ENCODE measurements at regions not wholly inside any gene's neighbourhood (a gene's known extent, or its start where the extent isn't known, plus 50 kb on each side); places are given as distances from the start of the nearest gene placed in this dataset.

DNA sequence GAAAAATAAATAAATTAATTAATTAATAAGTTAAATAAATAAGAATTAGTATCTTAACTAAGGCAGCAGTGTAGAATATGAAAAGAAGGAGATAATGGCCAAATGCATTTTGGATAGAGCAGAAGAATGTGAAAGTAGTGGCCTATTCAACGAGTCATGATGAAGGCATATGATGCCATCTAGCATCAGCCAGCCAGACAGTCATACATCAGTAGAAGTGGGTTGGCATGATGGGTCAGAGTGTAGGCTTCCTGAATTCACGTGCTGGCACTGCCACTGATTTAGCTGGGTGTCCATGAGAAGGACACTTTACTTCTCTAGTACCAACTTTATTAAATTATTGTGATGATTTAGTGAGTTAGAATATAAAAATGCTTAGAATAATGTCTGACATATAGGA, 256.1 kb upstream of the ARPP21 start:
- Histone ChIP-seq H3K36me3 (ENCODE audit: control insufficient read depth, insufficient read depth, low read length) (no peaks in the 10 kb centered on the region), H3K4me3 (ENCODE audit: low read depth in 2 of 2, low read length in 2 of 2) (no peak overlapping the region), H3K27ac (ENCODE audit: low read length) (no peak overlapping the region), H3K4me1 (ENCODE audit: control insufficient read depth, insufficient read depth, low read length) (no peaks in the 10 kb centered on the region), H3K27me3 (ENCODE audit: control insufficient read depth, insufficient read depth, low read length) (no peaks in the 10 kb centered on the region), H3K9me3 (ENCODE audit: control insufficient read depth, insufficient read depth, low read depth, low read length) (no peaks in the 10 kb centered on the region)
- no TSS peak for BruUV-seq (replicated peaks)
- ATAC-seq (no peak), DNase-seq (ENCODE audit: low read depth, low spot score) (no peak)
- POLR2A ChIA-PET, result no interaction called here
- TF ChIP-seq SIN3A (IDR thresholded peaks at IDR 0.05; ENCODE audit: borderline replicate concordance, insufficient read depth, low read depth, low read length), result no peak
- TF ChIP-seq POLR2AphosphoS5 (IDR thresholded peaks at IDR 0.05; ENCODE audit: low read depth, low read length), result no peak
- in situ Hi-C loops (cut with HindIII; ENCODE audit: low pct_unique_long_range_greater_than_20kb, low sequenced_read_pairs) (no loop called here), intact Hi-C loops (cut with micrococcal nuclease; ENCODE audit: unreplicated experiment) (no loop called here)
- CTCF ChIA-PET, result no interaction called here

DNA sequence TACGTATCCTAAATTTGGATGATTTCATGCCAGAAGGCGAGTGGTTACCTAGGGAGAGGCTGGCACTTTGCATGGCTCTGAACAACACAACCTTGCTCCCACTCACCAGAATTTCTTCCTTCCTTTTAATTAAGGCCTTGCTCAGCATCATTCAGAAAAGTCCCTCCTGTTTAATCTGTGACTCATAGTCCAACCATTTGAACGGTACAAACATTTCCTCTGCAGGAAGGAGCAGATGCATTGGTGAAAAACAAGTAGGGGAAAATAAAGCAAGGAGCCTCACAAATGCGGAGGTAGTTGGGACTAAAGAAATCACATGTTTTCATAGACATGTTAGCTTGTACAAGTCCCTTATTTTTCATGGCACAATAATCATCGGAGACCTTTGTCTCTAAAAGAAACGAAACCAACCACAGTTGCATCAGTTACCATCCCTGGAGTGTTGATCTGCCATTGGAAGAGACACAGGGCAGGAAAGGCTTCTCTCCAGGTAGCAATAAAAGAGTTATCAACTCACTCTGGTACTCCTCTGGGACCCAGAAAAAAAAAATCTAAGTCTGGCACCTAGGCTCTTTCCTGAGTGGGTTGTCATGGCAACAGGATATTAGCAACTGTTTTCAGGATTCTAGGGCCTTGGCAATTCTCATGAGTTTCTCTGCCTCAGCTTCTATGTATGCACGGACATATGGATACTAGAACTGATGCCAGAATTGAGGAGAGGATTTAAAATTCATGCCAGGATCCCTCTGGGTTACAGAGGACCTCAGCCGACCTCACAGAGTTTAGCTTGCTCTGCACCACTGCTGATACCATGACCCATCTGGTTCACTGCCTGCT, 255.4 kb upstream of the ARPP21 start:
- ATAC-seq, result peak; percentile 60; the same call in 1 of the 2 replicates
- H3K4me3 ChIP-seq (ENCODE audit: low read depth in 2 of 2, low read length in 2 of 2), result no peak overlapping the region
- no peaks in the 10 kb centered on the region for H3K9me3 ChIP-seq (ENCODE audit: control insufficient read depth, insufficient read depth, low read depth, low read length)
- H3K27me3 ChIP-seq (ENCODE audit: control insufficient read depth, insufficient read depth, low read length), result no peaks in the 10 kb centered on the region
- no peaks in the 10 kb centered on the region for H3K36me3 ChIP-seq (ENCODE audit: control insufficient read depth, insufficient read depth, low read length)
- BruUV-seq (replicated peaks), result no TSS peak
- intact Hi-C loops (cut with micrococcal nuclease; ENCODE audit: unreplicated experiment) (no loop called here), in situ Hi-C loops (cut with HindIII; ENCODE audit: low pct_unique_long_range_greater_than_20kb, low sequenced_read_pairs) (no loop called here)
- TF ChIP-seq, protein P1, sequence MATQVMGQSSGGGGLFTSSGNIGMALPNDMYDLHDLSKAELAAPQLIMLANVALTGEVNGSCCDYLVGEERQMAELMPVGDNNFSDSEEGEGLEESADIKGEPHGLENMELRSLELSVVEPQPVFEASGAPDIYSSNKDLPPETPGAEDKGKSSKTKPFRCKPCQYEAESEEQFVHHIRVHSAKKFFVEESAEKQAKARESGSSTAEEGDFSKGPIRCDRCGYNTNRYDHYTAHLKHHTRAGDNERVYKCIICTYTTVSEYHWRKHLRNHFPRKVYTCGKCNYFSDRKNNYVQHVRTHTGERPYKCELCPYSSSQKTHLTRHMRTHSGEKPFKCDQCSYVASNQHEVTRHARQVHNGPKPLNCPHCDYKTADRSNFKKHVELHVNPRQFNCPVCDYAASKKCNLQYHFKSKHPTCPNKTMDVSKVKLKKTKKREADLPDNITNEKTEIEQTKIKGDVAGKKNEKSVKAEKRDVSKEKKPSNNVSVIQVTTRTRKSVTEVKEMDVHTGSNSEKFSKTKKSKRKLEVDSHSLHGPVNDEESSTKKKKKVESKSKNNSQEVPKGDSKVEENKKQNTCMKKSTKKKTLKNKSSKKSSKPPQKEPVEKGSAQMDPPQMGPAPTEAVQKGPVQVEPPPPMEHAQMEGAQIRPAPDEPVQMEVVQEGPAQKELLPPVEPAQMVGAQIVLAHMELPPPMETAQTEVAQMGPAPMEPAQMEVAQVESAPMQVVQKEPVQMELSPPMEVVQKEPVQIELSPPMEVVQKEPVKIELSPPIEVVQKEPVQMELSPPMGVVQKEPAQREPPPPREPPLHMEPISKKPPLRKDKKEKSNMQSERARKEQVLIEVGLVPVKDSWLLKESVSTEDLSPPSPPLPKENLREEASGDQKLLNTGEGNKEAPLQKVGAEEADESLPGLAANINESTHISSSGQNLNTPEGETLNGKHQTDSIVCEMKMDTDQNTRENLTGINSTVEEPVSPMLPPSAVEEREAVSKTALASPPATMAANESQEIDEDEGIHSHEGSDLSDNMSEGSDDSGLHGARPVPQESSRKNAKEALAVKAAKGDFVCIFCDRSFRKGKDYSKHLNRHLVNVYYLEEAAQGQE (IDR thresholded peaks at IDR 0.05; ENCODE audit: insufficient read depth in 1 of 2, low read depth in 2 of 2, low read length in 1 of 2), result no peak
- no peak for TF ChIP-seq POLR2AphosphoS5 (IDR thresholded peaks at IDR 0.05; ENCODE audit: low read depth, low read length)
- TF ChIP-seq, protein P2, sequence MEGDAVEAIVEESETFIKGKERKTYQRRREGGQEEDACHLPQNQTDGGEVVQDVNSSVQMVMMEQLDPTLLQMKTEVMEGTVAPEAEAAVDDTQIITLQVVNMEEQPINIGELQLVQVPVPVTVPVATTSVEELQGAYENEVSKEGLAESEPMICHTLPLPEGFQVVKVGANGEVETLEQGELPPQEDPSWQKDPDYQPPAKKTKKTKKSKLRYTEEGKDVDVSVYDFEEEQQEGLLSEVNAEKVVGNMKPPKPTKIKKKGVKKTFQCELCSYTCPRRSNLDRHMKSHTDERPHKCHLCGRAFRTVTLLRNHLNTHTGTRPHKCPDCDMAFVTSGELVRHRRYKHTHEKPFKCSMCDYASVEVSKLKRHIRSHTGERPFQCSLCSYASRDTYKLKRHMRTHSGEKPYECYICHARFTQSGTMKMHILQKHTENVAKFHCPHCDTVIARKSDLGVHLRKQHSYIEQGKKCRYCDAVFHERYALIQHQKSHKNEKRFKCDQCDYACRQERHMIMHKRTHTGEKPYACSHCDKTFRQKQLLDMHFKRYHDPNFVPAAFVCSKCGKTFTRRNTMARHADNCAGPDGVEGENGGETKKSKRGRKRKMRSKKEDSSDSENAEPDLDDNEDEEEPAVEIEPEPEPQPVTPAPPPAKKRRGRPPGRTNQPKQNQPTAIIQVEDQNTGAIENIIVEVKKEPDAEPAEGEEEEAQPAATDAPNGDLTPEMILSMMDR (IDR thresholded peaks at IDR 0.05), result no peak
- no peak for TF ChIP-seq TCF7L2 (IDR thresholded peaks at IDR 0.05; ENCODE audit: low read depth, low read length)
- no peak for TF ChIP-seq SIN3A (IDR thresholded peaks at IDR 0.05; ENCODE audit: borderline replicate concordance, insufficient read depth, low read depth, low read length)
- ChIA-PET CTCF (no interaction called here), POLR2A (no interaction called here)
- H3K27ac ChIP-seq (ENCODE audit: low read length), result no peak overlapping the region
- no peak for DNase-seq (ENCODE audit: low read depth, low spot score)
- no peaks in the 10 kb centered on the region for H3K4me1 ChIP-seq (ENCODE audit: control insufficient read depth, insufficient read depth, low read length)

DNA sequence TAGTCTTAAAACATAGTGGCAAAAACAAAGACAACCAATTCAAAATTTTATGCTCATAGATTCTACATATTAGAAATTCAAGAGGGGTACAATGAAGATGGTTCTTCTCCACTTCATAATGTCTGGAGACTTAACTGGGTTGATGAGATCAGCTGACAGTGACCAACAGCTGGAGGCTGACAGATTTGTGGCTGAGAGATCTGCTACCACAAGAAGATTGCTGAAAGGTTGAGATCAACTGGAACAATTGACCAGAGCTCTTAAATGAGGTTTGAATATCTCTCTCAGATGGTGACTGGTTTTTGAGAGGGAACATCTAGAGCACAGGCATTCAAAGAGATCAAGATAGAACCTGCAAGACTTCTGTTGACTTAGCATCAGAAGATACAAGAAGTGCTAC, 254.1 kb upstream of the ARPP21 start:
- DNase-seq (ENCODE audit: low read depth, low spot score), result no peak
- POLR2A ChIA-PET, result no interaction called here
- no peak for TF ChIP-seq POLR2AphosphoS5 (IDR thresholded peaks at IDR 0.05; ENCODE audit: low read depth, low read length)
- CTCF ChIA-PET, result no interaction called here
- Histone ChIP-seq H3K4me1 (ENCODE audit: control insufficient read depth, insufficient read depth, low read length) (no peaks in the 10 kb centered on the region), H3K27me3 (ENCODE audit: control insufficient read depth, insufficient read depth, low read length) (no peaks in the 10 kb centered on the region), H3K9me3 (ENCODE audit: control insufficient read depth, insufficient read depth, low read depth, low read length) (no peaks in the 10 kb centered on the region), H3K4me3 (ENCODE audit: low read depth in 2 of 2, low read length in 2 of 2) (no peak overlapping the region), H3K36me3 (ENCODE audit: control insufficient read depth, insufficient read depth, low read length) (no peaks in the 10 kb centered on the region), H3K27ac (ENCODE audit: low read length) (no peak overlapping the region)
- ATAC-seq, result no peak
- no TSS peak for BruUV-seq (replicated peaks)
- in situ Hi-C loops (cut with HindIII; ENCODE audit: low pct_unique_long_range_greater_than_20kb, low sequenced_read_pairs) (no loop called here), intact Hi-C loops (cut with micrococcal nuclease; ENCODE audit: unreplicated experiment) (no loop called here)
